Esophagus muscularis mucosa (tissue), 4 donors: ENCODE measurements at regions not wholly inside any gene's neighbourhood (a gene's known extent, or its start where the extent isn't known, plus 50 kb on each side); places are given as distances from the start of the nearest gene placed in this dataset.
A peak's percentile ranks its signal among the peaks of the same experiment; 100 is the strongest.

Experiments used
- CTCF ChIP-seq, 3 experiments: fragments of 200-600 bp in 2 of 3; fragments of 450-650 bp in 1 of 3; sonication (generic) in 2 of 3; IDR thresholded peaks; one replicate each; pipeline ENCODE4 v1.5.1; 2017 to 2019; ENCODE audit warnings: antibody characterized with exemption in 3 of 3, mild to moderate bottlenecking in 2 of 3, moderate library complexity in 1 of 3
- EP300 ChIP-seq: sonication (generic); formaldehyde crosslinking; IDR thresholded peaks from one replicate; pipeline ENCODE4 v1.6.1; 2017; ENCODE audit warnings: antibody characterized with exemption
- POLR2AphosphoS5 ChIP-seq, 2 donors: sonication (generic); formaldehyde crosslinking; IDR thresholded peaks; one replicate each; pipeline ENCODE4 v1.6.1; 2017; ENCODE audit warnings: antibody characterized with exemption in 2 of 2

GRCh38 chr5:155091063-155091648, 77.6 kb downstream of the KIF4B start:
- TF ChIP-seq CTCF (IDR thresholded peaks at IDR 0.05) (no peak), POLR2AphosphoS5 (IDR thresholded peaks at IDR 0.05) (peak in 1 of 2 donors; percentile 17), EP300 (no peak)
